Activated T-helper 17 cell treated with anti-CD3 and anti-CD28 coated beads, Interleukin-2, amount 50 U/mL, for 72 hours (primary cell): ENCODE measurements at regions not wholly inside any gene's neighbourhood (a gene's known extent, or its start where the extent isn't known, plus 50 kb on each side); places are given as distances from the start of the nearest gene placed in this dataset.
"Not testable (repeated sequence)": the region's sequence is repeated elsewhere in the genome, so short reads cannot be mapped to it uniquely, and the experiment has no call there.

Experiments used
- ATAC-seq: fragments of 150-1000 bp; cut with Tn5 transposase; replicated peaks from 2 replicates; pipeline ENCODE4 v1.10.0; 2021; ENCODE audit warnings: mild to moderate bottlenecking, moderate library complexity
- H3K27ac Mint-ChIP-seq: one replicate; pipeline ENCODE4 v1.8.0; 2022; ENCODE audit warnings: mixed read lengths
- H3K27me3 Mint-ChIP-seq: one replicate; pipeline ENCODE4 v1.8.0; 2022; ENCODE audit warnings: mixed read lengths
- H3K36me3 Mint-ChIP-seq: one replicate; pipeline ENCODE4 v1.8.0; 2022; ENCODE audit warnings: low read depth, mild to moderate bottlenecking, mixed read lengths
- H3K4me1 Mint-ChIP-seq: one replicate; pipeline ENCODE4 v1.8.0; 2022; ENCODE audit warnings: mixed read lengths
- H3K4me3 Mint-ChIP-seq: one replicate; pipeline ENCODE4 v1.8.0; 2022; ENCODE audit warnings: mild to moderate bottlenecking, mixed read lengths
- H3K9me3 Mint-ChIP-seq: one replicate; pipeline ENCODE4 v1.8.0; 2022; ENCODE audit warnings: mixed read lengths

GRCh38 chr4:118410138-118410537 is 57.3 kb upstream of the PRSS12 start:
- H3K27me3 Mint-ChIP-seq = no peaks in the 10 kb centered on the region
- no peak for ATAC-seq
- H3K9me3 Mint-ChIP-seq = no peaks in the 10 kb centered on the region
- no peak overlapping the region for H3K4me3 Mint-ChIP-seq
- no peaks in the 10 kb centered on the region for H3K4me1 Mint-ChIP-seq
- no peaks in the 10 kb centered on the region for H3K36me3 Mint-ChIP-seq
- no peak overlapping the region for H3K27ac Mint-ChIP-seq

DNA sequence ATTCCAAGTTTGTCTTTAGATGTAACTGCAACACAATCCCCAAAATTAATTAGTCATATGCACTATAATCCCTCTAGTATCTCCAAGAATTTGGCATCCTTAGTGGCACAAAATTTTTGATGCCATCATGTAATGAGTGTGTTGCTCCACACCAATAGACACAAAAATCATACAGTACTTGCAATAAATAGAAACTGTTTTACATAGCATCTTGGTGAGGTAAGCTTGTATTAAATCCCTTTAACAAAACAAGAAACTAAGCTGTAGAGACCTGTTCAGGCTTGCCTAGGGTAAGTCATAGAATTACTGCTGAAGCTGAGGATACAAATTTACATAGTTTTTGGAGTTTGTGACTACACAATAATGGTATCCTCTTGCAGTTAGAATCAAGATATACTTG is 64.5 kb upstream of the PRSS12 start:
- no peaks in the 10 kb centered on the region for H3K9me3 Mint-ChIP-seq
- no peaks in the 10 kb centered on the region for H3K4me1 Mint-ChIP-seq
- H3K27ac Mint-ChIP-seq = no peak overlapping the region
- no peak for ATAC-seq
- H3K4me3 Mint-ChIP-seq = no peak overlapping the region
- H3K27me3 Mint-ChIP-seq = peaks cover 4% of the 10 kb centered on the region
- no peaks in the 10 kb centered on the region for H3K36me3 Mint-ChIP-seq

GRCh38 chr4:118417800-118418199 is 65.0 kb upstream of the PRSS12 start:
- not testable (repeated sequence) for H3K4me3 Mint-ChIP-seq, H3K27me3 Mint-ChIP-seq, H3K4me1 Mint-ChIP-seq, H3K9me3 Mint-ChIP-seq, H3K27ac Mint-ChIP-seq, ATAC-seq, H3K36me3 Mint-ChIP-seq

GRCh38 chr4:118418396-118418795 is 65.6 kb upstream of the PRSS12 start:
- not testable (repeated sequence) for H3K36me3 Mint-ChIP-seq, H3K9me3 Mint-ChIP-seq, H3K27me3 Mint-ChIP-seq, H3K4me1 Mint-ChIP-seq, H3K27ac Mint-ChIP-seq, ATAC-seq, H3K4me3 Mint-ChIP-seq

- not testable (repeated sequence) for H3K36me3 Mint-ChIP-seq, H3K4me3 Mint-ChIP-seq, H3K9me3 Mint-ChIP-seq, ATAC-seq, H3K27ac Mint-ChIP-seq, H3K4me1 Mint-ChIP-seq, H3K27me3 Mint-ChIP-seq
These were observed 66.8 kb upstream of the PRSS12 start for GRCh38 chr4:118419626-118420025.

GRCh38 chr4:118424062-118424461 is 71.3 kb upstream of the PRSS12 start:
- not testable (repeated sequence) for H3K27ac Mint-ChIP-seq, H3K9me3 Mint-ChIP-seq, ATAC-seq, H3K36me3 Mint-ChIP-seq, H3K27me3 Mint-ChIP-seq, H3K4me1 Mint-ChIP-seq, H3K4me3 Mint-ChIP-seq

DNA sequence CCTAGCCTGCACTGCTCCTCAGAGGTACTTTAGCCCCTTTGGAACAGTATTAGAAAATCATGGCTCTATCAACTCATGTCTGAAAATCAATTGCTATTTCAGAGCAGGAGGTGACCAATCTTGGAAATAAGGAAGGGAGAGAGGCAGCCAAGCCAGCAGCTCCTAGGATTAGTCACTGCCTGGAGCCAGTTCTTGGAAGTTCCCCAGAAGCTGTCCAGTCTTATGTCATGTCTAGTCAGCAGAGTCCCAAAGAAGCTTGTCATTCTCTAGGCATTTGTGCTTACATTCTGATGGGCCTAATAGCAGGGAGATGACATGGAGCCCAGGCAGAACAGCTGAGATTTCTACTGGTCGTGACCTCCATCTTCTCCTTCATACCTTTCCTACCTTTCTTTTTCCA is 76.1 kb upstream of the PRSS12 start:
- not testable (repeated sequence) for H3K27me3 Mint-ChIP-seq, H3K9me3 Mint-ChIP-seq, H3K36me3 Mint-ChIP-seq, H3K4me3 Mint-ChIP-seq, H3K4me1 Mint-ChIP-seq, H3K27ac Mint-ChIP-seq, ATAC-seq

- H3K27ac Mint-ChIP-seq, H3K36me3 Mint-ChIP-seq, ATAC-seq, H3K9me3 Mint-ChIP-seq, H3K27me3 Mint-ChIP-seq, H3K4me3 Mint-ChIP-seq, H3K4me1 Mint-ChIP-seq: not testable (repeated sequence)
These were observed 79.6 kb upstream of the PRSS12 start for GRCh38 chr4:118432359-118432758.

GRCh38 chr4:118433612-118434375 is 81.0 kb upstream of the PRSS12 start:
- not testable (repeated sequence) for H3K27me3 Mint-ChIP-seq, ATAC-seq, H3K36me3 Mint-ChIP-seq, H3K4me3 Mint-ChIP-seq, H3K9me3 Mint-ChIP-seq, H3K4me1 Mint-ChIP-seq, H3K27ac Mint-ChIP-seq

- H3K4me1 Mint-ChIP-seq, H3K27ac Mint-ChIP-seq, H3K27me3 Mint-ChIP-seq, H3K9me3 Mint-ChIP-seq, H3K4me3 Mint-ChIP-seq, ATAC-seq, H3K36me3 Mint-ChIP-seq: not testable (repeated sequence)
These were observed 82.6 kb upstream of the PRSS12 start for GRCh38 chr4:118435415-118435814.

DNA sequence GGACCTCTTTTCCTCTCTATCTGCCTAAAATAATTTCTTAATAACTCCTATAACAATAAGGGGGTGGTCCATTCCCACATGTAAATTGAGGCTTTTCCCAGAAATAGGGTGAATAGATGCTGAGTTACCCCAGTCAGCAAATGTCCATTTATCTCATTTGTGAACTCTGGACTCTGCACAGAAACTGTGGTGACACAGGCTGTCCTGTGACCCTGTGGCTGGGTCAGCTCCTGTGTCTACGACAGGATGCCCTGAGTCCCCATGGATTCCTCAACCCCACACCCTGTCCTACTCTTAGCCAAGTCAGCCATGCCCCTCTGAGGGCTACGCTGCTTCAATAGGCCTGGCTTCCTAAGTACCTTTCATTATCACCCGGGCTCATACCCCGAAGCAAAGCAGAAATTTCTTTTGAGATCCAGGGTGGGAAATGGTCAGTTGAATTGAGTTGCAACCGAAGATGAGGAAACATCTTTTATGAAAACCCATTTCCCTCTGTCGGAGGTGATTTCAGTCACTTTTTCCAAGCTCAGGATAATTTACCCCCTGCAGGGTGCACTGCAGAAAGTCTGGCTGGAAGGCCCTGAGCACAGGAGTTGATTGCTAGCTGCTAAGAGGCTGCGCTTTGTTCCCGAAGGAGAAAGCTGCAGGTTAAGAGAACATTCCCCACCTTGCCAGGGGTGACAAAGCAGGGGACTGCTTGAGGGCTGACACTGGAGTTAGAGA is 89.5 kb upstream of the PRSS12 start:
- not testable (repeated sequence) for H3K4me1 Mint-ChIP-seq, H3K4me3 Mint-ChIP-seq, H3K27ac Mint-ChIP-seq, H3K9me3 Mint-ChIP-seq, H3K27me3 Mint-ChIP-seq, H3K36me3 Mint-ChIP-seq, ATAC-seq

- H3K27ac Mint-ChIP-seq, H3K36me3 Mint-ChIP-seq, H3K9me3 Mint-ChIP-seq, H3K27me3 Mint-ChIP-seq, ATAC-seq, H3K4me3 Mint-ChIP-seq, H3K4me1 Mint-ChIP-seq: not testable (repeated sequence)
These were observed 94.6 kb upstream of the PRSS12 start for GRCh38 chr4:118447397-118447796.

DNA sequence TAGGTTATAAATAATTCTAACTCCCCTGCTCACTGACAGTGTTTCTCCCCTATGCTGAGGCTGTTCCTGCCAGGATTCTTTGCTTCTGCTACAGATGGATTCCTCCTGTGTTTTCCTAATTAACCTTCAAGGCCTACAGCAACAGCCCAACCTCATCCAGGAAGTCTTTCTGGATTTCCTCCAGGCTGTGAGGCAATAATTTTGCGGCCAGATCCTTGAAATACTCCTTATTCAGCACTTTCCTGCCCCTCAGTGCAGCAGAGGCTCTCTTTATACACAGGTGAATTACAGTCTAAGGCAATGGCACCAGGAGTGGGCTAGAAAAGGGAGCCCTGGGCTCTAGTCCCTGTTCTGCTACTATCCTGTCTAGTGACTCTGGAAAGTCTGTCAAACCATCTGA is 102.1 kb upstream of the PRSS12 start:
- not testable (repeated sequence) for H3K27ac Mint-ChIP-seq, H3K4me1 Mint-ChIP-seq, H3K4me3 Mint-ChIP-seq, H3K9me3 Mint-ChIP-seq, ATAC-seq, H3K27me3 Mint-ChIP-seq, H3K36me3 Mint-ChIP-seq

DNA sequence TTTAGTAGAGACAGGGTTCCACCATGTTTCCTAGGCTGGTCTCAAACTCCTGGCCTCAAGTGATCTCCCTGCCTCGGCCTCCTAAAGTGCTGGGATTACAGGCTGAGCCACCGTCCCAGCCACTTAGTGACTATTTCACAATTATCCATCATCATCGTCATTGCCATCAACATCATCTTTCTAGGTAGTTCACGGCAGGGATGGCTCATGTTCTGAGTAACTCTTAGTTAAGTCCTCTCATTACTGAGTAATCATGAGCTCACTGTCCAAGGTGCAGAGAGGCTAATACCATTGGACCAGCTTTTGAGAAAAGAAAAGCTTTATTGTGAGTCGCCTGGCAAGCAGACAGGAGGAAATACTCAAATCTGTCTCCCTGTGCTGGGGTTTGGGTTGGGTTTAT is 108.6 kb upstream of the PRSS12 start:
- not testable (repeated sequence) for H3K27ac Mint-ChIP-seq, H3K9me3 Mint-ChIP-seq, H3K36me3 Mint-ChIP-seq, H3K27me3 Mint-ChIP-seq, H3K4me3 Mint-ChIP-seq, H3K4me1 Mint-ChIP-seq, ATAC-seq

DNA sequence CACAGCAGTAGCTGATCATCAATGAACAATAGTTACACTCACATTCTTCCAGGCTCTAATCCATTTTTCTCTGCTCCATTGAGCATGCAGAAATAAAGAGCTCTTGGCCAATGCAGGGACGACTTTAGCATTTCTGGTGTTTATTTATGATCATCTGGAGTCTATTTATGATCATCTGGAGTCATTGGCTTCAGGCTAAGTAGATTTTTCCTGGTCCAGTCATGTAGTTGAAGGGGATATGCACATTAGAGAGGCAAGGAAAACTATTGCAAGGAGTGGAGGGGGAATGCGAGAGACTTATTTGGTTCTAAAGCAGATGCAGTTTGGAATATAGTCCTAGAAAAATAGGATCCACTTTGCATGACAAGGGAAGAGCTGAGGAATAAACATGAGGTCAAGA is 113.0 kb upstream of the PRSS12 start:
- not testable (repeated sequence) for H3K4me1 Mint-ChIP-seq, H3K4me3 Mint-ChIP-seq, H3K36me3 Mint-ChIP-seq, H3K27me3 Mint-ChIP-seq, H3K27ac Mint-ChIP-seq, H3K9me3 Mint-ChIP-seq, ATAC-seq
